Smooth muscle cell (in vitro differentiated cells): ENCODE measurements at regions not wholly inside any gene's neighbourhood (a gene's known extent, or its start where the extent isn't known, plus 50 kb on each side); places are given as distances from the start of the nearest gene placed in this dataset.

ENCODE experiments used
- DNase-seq: peaks from one replicate; lab custom pipeline; 2025; ENCODE audit not compliant: unreplicated experiment; lab: John Stamatoyannopoulos, UW
- H2AFZ ChIP-seq: fragments of 200-600 bp; sonication (generic); 2 replicates; pipeline ENCODE4 v1.6.0; 2016; ENCODE audit warnings: antibody characterized with exemption, low read depth, mild to moderate bottlenecking
- H3F3A ChIP-seq: fragments of 200-600 bp; sonication (generic); 2 replicates; pipeline ENCODE4 v1.6.0; 2017; ENCODE audit warnings: antibody characterized with exemption, low read depth
- H3K27ac ChIP-seq: fragments of 200-600 bp; sonication (generic); 2 replicates; pipeline ENCODE4 v1.5.1; 2016; ENCODE audit warnings: low read depth, mild to moderate bottlenecking
- H3K27me3 ChIP-seq: fragments of 200-600 bp; sonication (generic); 2 replicates; pipeline ENCODE4 v1.6.1; 2016; ENCODE audit warnings: low read depth, mild to moderate bottlenecking
- H3K36me3 ChIP-seq: fragments of 200-600 bp; sonication (generic); 2 replicates; pipeline ENCODE4 v1.5.1; 2016; ENCODE audit warnings: low read depth
- H3K4me1 ChIP-seq: fragments of 200-600 bp; sonication (generic); 2 replicates; pipeline ENCODE4 v1.5.1; 2016; ENCODE audit warnings: low read depth
- H3K4me2 ChIP-seq: fragments of 200-600 bp; sonication (generic); 2 replicates; pipeline ENCODE4 v1.6.0; 2016; ENCODE audit warnings: mild to moderate bottlenecking
- H3K4me3 ChIP-seq: fragments of 200-600 bp; sonication (generic); 2 replicates; pipeline ENCODE4 v1.5.1; 2016; ENCODE audit warnings: mild to moderate bottlenecking
- H3K79me2 ChIP-seq: fragments of 200-600 bp; sonication (generic); 2 replicates; pipeline ENCODE4 v1.6.0; 2016; ENCODE audit warnings: low read depth, mild to moderate bottlenecking
- H3K9ac ChIP-seq: fragments of 200-600 bp; sonication (generic); 2 replicates; pipeline ENCODE4 v1.6.0; 2016; ENCODE audit warnings: low read depth
- H3K9me3 ChIP-seq: fragments of 200-600 bp; sonication (generic); replicated peaks from 2 replicates; pipeline ENCODE4 v1.5.1; 2016; ENCODE audit warnings: low read depth
- H4K20me1 ChIP-seq: fragments of 200-600 bp; sonication (generic); 2 replicates; pipeline ENCODE4 v1.6.0; 2016; ENCODE audit warnings: low read depth
- CTCF ChIP-seq: fragments of 200-600 bp; sonication (generic); IDR thresholded peaks from 2 replicates; pipeline ENCODE4 v1.5.1; 2017; ENCODE audit warnings: borderline replicate concordance, mild to moderate bottlenecking, antibody characterized with exemption; ENCODE audit not compliant: insufficient read depth, poor library complexity, severe bottlenecking
- WGBS: methylation state at CpG from one replicate; pipeline ENCODE4 v1.1.7; 2016; ENCODE audit warnings: low lambda C conversion rate; 5-methylcytosine and 5-hydroxymethylcytosine counted together

GRCh38 chr14:28297559-28297958, 469.0 kb upstream of the FOXG1 start:
- H3K4me3 ChIP-seq = no peak overlapping the region
- H3K4me2 ChIP-seq = no peak overlapping the region
- H3K27ac ChIP-seq = no peak overlapping the region
- TF ChIP-seq CTCF = no peak
- no peak for DNase-seq
- H3K4me1 ChIP-seq = no peaks in the 10 kb centered on the region
- no peaks in the 10 kb centered on the region for H4K20me1 ChIP-seq
- no peaks in the 10 kb centered on the region for H3K9me3 ChIP-seq
- 81% methylated on average over 1 of the region's 1 CpG for WGBS
- no peak overlapping the region for H2AFZ ChIP-seq
- H3K27me3 ChIP-seq = peaks cover 3% of the 10 kb centered on the region
- no peak overlapping the region for H3K9ac ChIP-seq
- no peaks in the 10 kb centered on the region for H3K36me3 ChIP-seq
- no peaks in the 10 kb centered on the region for H3K79me2 ChIP-seq
- H3F3A ChIP-seq = no peaks in the 10 kb centered on the region

GRCh38 chr14:28298156-28298555, 468.4 kb upstream of the FOXG1 start:
- Histone ChIP-seq H3K79me2 (no peaks in the 10 kb centered on the region), H3F3A (no peaks in the 10 kb centered on the region), H3K4me1 (no peaks in the 10 kb centered on the region), H3K9me3 (no peaks in the 10 kb centered on the region), H2AFZ (no peak overlapping the region), H3K36me3 (no peaks in the 10 kb centered on the region), H3K4me3 (no peak overlapping the region), H3K27me3 (peaks cover 3% of the 10 kb centered on the region), H3K9ac (no peak overlapping the region), H3K4me2 (no peak overlapping the region), H4K20me1 (no peaks in the 10 kb centered on the region), H3K27ac (no peak overlapping the region)
- DNase-seq = no peak
- TF ChIP-seq CTCF = no peak
- 86% methylated on average over 3 of the region's 3 CpGs for WGBS

DNA sequence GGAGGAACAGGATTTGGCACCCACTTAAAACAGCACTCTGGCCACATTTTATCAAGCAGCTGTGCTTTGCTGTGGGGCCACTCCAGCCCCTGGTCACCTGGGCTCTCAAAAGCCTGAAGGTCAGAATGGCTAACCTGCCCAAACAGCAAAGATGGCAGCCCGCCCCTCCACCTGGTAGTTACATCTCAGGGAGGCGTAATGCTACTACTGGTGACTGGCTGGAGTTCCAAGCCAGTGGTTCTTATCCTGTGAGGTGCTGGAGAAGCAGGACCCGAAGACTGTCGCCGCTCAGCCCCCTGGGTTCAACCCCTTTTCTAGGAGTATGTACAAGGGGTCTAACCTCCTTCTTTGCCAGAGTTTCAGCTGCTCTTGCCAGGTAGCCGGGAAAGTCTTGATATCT, 467.4 kb upstream of the FOXG1 start:
- Histone ChIP-seq H3K9me3 (no peaks in the 10 kb centered on the region), H3F3A (no peaks in the 10 kb centered on the region), H4K20me1 (no peaks in the 10 kb centered on the region), H3K79me2 (no peaks in the 10 kb centered on the region), H3K4me2 (no peak overlapping the region), H3K36me3 (no peaks in the 10 kb centered on the region), H3K27me3 (no peaks in the 10 kb centered on the region), H3K27ac (no peak overlapping the region), H3K4me1 (no peaks in the 10 kb centered on the region), H3K9ac (no peak overlapping the region), H2AFZ (no peak overlapping the region), H3K4me3 (no peak overlapping the region)
- 94% methylated on average over 6 of the region's 6 CpGs for WGBS
- DNase-seq = no peak
- no peak for TF ChIP-seq CTCF

DNA sequence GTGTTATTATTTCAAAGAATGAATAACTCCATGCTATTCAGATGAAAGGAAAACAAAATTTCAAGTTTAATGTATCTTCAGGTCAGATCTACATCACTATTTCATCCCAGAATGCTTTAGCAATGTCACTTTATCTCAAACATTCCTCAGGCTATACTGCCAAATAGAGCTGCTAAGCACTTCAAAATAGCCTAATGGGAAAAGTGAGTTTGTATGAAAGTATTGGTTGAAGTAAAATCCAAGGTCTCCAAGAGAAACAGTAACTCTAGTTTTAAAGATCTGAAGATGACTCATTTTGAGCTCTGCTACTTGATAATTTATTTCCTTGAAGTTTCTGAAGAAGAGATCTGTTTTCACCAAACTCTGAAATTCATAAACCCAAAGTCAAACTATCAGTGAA, 466.2 kb upstream of the FOXG1 start:
- H3K79me2 ChIP-seq = no peaks in the 10 kb centered on the region
- no peaks in the 10 kb centered on the region for H3K9me3 ChIP-seq
- H3F3A ChIP-seq = no peaks in the 10 kb centered on the region
- no peaks in the 10 kb centered on the region for H3K4me1 ChIP-seq
- no peaks in the 10 kb centered on the region for H3K36me3 ChIP-seq
- no peak for TF ChIP-seq CTCF
- H3K27ac ChIP-seq = no peak overlapping the region
- no peak overlapping the region for H2AFZ ChIP-seq
- DNase-seq = no peak
- no peaks in the 10 kb centered on the region for H3K27me3 ChIP-seq
- H3K4me2 ChIP-seq = no peak overlapping the region
- H4K20me1 ChIP-seq = no peaks in the 10 kb centered on the region
- H3K4me3 ChIP-seq = no peak overlapping the region
- no peak overlapping the region for H3K9ac ChIP-seq
